Stimulated activated CD8-positive, alpha-beta memory T cell treated with anti-CD3 and anti-CD28 coated beads, Interleukin-12 subunit alpha, Interleukin-12 subunit beta, amount 100 ng/mL, for 1 hour (primary cell): ENCODE measurements at regions not wholly inside any gene's neighbourhood (a gene's known extent, or its start where the extent isn't known, plus 50 kb on each side); places are given as distances from the start of the nearest gene placed in this dataset.
"Not testable (repeated sequence)": the region's sequence is repeated elsewhere in the genome, so short reads cannot be mapped to it uniquely, and the experiment has no call there.

ENCODE experiments used
- DNase-seq: peaks from one replicate; pipeline ENCODE4 v3.0.0-alpha.2; 2020; ENCODE audit warnings: low read depth

GRCh38 chr14:48417715-48418500 lies 742.5 kb upstream of the MDGA2 start:
- DNase-seq: no peak

- no peak for DNase-seq
Observed at GRCh38 chr14:48401321-48401720, 725.9 kb upstream of the MDGA2 start.

DNA sequence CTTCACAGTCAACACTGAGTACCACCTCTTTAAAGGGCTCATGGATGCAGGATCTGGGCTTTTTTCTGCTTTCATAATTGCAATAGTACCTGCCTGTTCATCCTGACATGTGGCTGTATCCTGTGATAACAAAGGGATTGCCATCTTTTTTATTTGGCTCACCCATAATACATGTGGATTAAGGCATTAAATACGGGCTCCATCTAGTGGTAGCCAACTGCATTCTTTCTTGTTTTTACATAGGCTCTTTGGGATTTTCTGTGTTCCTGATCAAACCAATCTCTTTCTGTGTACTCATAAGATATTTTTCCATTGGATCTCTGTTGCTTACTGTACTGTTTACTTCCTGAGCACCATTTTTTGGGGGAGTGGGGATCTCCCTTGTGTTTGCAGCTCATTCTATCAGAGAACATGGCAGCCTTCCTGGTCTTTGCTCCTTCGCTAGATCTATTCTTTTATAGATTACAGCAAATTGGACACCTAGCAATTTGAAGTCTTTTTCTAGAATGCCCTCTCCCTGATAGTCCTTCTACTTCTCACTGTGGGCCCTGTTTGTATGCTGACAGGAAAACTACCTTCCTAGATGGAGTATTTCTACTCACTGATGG lies 723.4 kb upstream of the MDGA2 start:
- DNase-seq: no peak

DNA sequence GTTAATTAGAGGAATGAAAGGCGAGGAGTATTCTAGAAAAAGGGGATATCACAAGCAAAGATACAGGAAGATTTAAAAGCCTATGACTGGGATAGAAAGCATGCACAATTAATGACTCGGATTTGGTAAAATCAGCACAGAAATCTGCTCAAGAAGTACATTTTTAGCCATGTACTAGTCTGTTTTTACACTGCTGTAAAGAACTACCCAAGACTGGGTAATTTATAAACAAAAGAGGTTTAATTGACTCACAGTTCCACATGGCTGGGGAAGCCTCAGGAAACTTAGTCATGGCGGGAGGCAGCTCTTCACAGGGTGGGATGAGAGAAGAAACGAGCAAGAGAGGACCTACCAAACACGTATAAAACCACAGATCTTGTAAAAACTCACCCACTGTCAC lies 716.3 kb upstream of the MDGA2 start:
- no peak for DNase-seq

DNA sequence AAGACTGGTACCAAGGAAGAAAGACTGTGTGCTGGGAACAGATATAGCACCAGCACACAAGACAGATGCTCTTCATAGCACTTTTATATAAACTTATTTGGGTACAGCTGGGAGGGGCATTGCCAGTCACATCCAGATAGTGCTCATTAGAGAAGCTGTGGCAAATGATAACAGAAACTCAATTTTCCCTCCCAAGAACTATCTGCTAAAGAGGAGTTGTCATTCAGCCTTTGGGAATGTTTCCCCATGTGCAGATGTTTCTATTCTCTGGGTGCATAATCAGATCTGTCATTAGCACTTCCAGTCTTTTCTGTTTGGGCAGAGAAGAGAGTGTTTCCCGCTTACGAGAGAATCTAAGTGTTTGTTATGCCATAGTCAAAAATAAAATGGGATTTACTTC lies 714.9 kb upstream of the MDGA2 start:
- DNase-seq: no peak

GRCh38 chr14:48384821-48385220 lies 709.4 kb upstream of the MDGA2 start:
- DNase-seq: no peak

- DNase-seq: no peak
Observed at GRCh38 chr14:48382961-48383360, 707.6 kb upstream of the MDGA2 start.

DNA sequence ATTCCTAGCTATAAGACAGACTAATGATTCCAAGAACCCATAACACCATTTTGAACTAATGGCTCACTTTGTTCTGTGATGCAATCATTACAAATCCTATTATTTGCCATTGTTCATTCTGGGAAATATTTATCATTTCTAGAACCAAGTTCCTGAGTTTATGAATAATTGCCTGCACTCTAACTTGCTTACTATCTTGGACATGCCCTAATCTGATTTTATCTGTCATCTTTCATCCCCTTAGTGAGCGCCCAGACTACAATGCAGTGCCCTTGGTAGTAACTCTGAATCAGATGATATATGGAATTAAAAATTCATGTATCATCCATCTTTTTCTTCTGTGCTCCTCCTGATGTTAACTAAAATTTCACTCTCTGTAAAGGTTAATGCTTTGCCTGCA lies 703.1 kb upstream of the MDGA2 start:
- DNase-seq: no peak

GRCh38 chr14:48373981-48374380 lies 698.6 kb upstream of the MDGA2 start:
- no peak for DNase-seq

GRCh38 chr14:48350971-48351370 lies 675.6 kb upstream of the MDGA2 start:
- no peak for DNase-seq

DNA sequence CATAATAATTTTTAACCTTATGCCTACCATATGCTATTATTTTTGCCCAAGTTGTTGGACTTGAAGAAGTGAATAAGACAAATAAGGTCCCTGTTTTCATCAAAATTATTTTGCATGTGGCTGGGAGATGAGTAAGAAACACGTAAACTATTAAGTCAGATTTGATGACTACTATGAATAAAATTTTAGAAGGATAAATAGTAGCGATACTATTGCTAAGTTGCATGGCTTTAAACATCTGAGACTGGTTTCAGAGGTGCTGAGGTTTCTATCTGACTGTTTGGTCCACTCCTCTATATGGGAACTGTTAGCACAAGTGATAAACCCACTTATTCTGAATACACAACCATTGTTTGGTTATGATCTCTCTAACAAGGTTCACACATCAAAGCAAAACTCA lies 674.3 kb upstream of the MDGA2 start:
- DNase-seq: no peak

- no peak for DNase-seq
Observed at GRCh38 chr14:48341069-48341468, 665.7 kb upstream of the MDGA2 start.

DNA sequence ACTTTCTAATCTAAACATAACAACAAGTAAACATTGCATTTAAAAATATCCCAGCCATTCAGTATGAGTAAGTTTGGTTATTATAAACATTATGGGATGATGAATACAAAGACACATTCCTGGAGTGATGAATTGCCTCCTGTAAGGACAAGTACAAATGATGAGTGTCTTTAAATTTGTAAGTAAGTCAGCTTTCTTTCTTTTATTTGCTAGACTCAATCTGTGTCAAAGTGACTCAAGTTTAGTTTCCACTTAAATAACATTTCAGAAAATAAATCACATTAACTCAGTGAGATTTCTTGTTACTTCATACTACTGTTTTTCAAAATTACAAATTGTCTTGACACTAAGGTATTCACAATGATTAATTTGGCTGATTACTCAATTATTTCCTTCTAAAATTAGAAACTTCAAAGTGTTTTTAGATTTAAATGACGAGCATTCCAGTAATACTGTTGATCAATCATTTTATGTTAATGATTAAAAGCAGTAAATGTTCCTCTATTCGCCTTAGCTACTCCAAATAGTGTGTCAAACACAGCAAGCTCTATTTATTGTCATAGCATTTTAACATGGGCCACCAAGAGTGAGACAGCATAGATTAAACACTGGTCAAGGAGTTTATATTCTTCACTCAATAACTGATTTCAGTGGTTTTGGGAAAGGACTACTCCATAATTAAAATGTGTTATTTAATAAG lies 658.0 kb upstream of the MDGA2 start:
- no peak for DNase-seq

GRCh38 chr14:48331421-48331820 lies 656.0 kb upstream of the MDGA2 start:
- no peak for DNase-seq

DNA sequence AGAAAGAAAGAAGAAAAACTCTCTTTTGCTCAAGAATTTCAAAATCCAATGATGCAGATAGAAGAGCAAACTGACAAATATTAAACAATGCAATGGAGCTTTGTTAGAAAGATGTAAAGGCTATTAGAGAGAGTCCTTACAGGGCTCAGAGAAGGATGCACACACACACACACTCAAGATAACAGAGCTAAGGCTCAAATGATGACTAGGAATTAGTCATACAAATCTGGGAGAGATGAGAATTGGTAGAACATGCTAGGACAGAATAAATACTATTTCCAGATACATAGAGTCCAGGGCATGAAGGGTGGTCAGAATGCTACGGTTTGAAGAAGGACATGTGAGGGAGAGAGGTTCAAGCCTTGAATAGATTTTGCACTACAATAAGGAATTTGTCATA lies 650.1 kb upstream of the MDGA2 start:
- no peak for DNase-seq

GRCh38 chr14:48323665-48324064 lies 648.3 kb upstream of the MDGA2 start:
- DNase-seq: no peak

DNA sequence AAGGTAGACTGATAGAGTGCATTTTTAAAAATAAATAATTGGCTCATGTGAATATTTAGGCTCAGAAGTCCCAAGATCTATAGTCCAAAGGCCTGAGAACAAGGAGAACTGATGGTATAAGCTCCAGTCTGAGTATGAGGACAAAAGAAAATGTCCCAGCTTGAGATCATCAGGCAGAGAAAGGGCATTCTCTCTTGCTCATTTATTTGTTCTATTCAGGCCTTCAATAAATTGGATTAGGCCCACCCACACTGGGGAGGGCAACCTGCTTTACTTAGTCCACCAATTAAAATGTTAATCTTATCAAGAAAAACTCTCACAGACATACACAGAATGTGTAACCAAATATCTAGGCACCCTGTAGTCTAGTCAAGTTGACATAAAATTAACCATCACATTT lies 644.4 kb upstream of the MDGA2 start:
- no peak for DNase-seq

GRCh38 chr14:48304729-48305128 lies 629.3 kb upstream of the MDGA2 start:
- DNase-seq: no peak

DNA sequence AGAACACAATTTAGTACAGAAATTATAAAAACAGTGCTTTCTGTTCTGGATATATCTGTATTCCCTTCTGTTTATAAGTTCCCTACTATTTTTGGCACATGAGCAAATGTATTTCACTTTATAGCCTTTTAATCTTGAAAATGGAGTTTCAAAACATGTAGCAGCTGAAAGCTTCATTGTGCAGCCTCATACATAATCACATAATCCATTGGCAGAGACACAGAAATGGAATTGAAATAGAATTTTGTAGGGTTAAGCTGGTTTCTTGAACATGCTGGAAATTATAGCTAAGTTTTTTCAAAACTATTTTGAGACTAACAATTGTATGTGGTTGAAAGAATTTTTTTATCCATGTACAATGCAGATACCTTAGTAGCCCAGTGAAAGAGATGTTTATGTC lies 614.3 kb upstream of the MDGA2 start:
- DNase-seq: no peak

GRCh38 chr14:48285217-48285616 lies 609.8 kb upstream of the MDGA2 start:
- not testable (repeated sequence) for DNase-seq

DNA sequence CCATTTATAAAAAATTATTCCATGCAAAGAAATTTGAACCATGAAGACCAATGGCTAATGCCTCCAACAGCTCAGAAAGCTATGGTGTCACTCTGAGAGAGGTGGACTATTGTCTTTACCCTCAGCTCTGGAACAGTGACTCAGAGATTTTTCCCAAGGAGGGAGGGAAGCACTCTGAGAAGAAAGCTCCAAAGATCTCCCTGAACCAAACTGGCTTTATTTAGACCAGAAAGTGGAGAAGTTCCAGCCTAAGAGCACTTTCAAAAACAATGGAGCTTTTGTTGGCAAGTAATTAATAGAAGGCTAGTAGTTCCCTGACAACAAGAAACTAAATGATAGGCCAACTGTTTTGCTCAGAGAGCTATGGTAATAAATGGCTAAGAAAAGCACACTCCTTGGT lies 599.9 kb upstream of the MDGA2 start:
- no peak for DNase-seq

DNA sequence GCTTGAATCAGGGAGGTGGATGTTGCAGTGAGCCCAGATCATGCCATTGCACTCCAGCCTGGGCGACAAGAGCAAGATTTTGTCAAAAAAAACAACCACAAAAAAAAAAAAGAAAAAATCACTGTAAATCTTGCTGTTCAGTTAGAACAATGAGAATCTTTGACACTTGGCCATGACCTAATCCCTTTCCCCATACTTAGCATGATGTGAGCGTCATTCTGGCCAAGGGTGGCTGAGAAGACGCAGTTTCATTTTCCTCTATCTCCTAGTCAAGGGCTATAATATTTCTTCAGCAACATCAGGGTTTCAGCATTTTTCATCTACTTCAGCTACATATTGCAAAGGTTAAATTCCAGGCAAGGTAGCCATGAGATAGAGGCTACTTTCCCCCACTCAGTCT lies 599.4 kb upstream of the MDGA2 start:
- DNase-seq: no peak

- DNase-seq: not testable (repeated sequence)
Observed at GRCh38 chr14:48267926-48268325, 592.5 kb upstream of the MDGA2 start.
